Tibial artery (tissue), 4 donors: ENCODE measurements at regions not wholly inside any gene's neighbourhood (a gene's known extent, or its start where the extent isn't known, plus 50 kb on each side); places are given as distances from the start of the nearest gene placed in this dataset.

Source experiments
- DNase-seq, 2 donors: peaks; one replicate each; pipeline ENCODE4 v3.0.0-alpha.2; 2019
- H3K27ac ChIP-seq, 2 donors: fragments of 200-600 bp; sonication (generic) in 1 of 2; 1 replicate in 1 of 2; 2 replicates in 1 of 2; pipeline ENCODE4 v1.5.1; 2018 to 2019; ENCODE audit warnings: mild to moderate bottlenecking in 1 of 2
- H3K27me3 ChIP-seq, 2 donors: fragments of 200-600 bp; sonication (generic) in 1 of 2; one replicate each; pipeline versions ENCODE4 v1.5.1 to v1.6.0; 2016 to 2019
- H3K36me3 ChIP-seq, 3 donors: fragments of 200-600 bp; sonication (generic) in 2 of 3; one replicate each; pipeline ENCODE4 v1.5.1; 2016 to 2019; ENCODE audit warnings: mild to moderate bottlenecking in 2 of 3
- H3K4me1 ChIP-seq, 4 donors: fragments of 200-600 bp; sonication (generic) in 2 of 4; 1 replicate in 3 of 4; 2 replicates in 1 of 4; pipeline ENCODE4 v1.5.1; 2016 to 2019
- H3K4me3 ChIP-seq, 2 donors: fragments of 200-600 bp; sonication (generic) in 1 of 2; 1 replicate in 1 of 2; 2 replicates in 1 of 2; pipeline ENCODE4 v1.5.1; 2018 to 2019; ENCODE audit warnings: mild to moderate bottlenecking in 2 of 2
- H3K9me3 ChIP-seq, 3 donors: fragments of 200-600 bp; sonication (generic) in 1 of 3; one replicate each; pipeline ENCODE4 v1.5.1; 2016 to 2019
- intact Hi-C: fragments of 100-400 bp; cut with DNase I; formaldehyde crosslinking; loops from one replicate; pipeline ENCODE4 v1.15.0; 2023; ENCODE audit warnings: low total_unique reads
- TF ChIP-seq, protein P1 (sequence below), 2 experiments: fragments of 200-600 bp in 1 of 2; fragments of 450-650 bp in 1 of 2; IDR thresholded peaks; one replicate each; pipeline ENCODE4 v1.5.1; 2017 to 2019; ENCODE audit warnings: antibody characterized with exemption in 2 of 2, mild to moderate bottlenecking in 1 of 2, moderate library complexity in 1 of 2

DNA sequence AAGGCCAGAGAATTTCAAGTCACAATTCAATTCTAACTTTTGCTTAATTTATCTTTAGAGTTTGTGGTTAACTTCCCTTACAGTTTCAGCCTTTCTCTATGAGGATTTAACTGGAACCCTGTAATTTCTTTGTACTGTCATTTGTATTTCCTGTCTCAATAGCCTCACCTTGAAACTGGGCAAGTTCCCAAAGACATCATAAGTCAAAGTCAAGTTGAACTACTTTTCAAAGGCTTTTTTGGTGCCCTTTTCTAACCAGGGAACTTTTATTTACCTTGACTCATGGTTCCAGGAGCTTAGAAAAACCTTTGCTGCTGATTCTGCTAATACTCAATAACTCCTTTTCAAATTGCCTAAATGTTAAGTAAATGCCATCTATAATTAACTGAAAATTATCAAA, 200.8 kb upstream of the KRR1 start:
- Histone ChIP-seq H3K4me1 (no peaks in the 10 kb centered on the region), H3K4me3 (no peak overlapping the region), H3K27ac (no peak overlapping the region), H3K36me3 (no peaks in the 10 kb centered on the region), H3K9me3 (no peaks in the 10 kb centered on the region), H3K27me3 (no peaks in the 10 kb centered on the region)
- intact Hi-C loops: no loop called here
- DNase-seq: no peak
- TF ChIP-seq, protein P1, sequence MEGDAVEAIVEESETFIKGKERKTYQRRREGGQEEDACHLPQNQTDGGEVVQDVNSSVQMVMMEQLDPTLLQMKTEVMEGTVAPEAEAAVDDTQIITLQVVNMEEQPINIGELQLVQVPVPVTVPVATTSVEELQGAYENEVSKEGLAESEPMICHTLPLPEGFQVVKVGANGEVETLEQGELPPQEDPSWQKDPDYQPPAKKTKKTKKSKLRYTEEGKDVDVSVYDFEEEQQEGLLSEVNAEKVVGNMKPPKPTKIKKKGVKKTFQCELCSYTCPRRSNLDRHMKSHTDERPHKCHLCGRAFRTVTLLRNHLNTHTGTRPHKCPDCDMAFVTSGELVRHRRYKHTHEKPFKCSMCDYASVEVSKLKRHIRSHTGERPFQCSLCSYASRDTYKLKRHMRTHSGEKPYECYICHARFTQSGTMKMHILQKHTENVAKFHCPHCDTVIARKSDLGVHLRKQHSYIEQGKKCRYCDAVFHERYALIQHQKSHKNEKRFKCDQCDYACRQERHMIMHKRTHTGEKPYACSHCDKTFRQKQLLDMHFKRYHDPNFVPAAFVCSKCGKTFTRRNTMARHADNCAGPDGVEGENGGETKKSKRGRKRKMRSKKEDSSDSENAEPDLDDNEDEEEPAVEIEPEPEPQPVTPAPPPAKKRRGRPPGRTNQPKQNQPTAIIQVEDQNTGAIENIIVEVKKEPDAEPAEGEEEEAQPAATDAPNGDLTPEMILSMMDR (IDR thresholded peaks at IDR 0.05): no peak

DNA sequence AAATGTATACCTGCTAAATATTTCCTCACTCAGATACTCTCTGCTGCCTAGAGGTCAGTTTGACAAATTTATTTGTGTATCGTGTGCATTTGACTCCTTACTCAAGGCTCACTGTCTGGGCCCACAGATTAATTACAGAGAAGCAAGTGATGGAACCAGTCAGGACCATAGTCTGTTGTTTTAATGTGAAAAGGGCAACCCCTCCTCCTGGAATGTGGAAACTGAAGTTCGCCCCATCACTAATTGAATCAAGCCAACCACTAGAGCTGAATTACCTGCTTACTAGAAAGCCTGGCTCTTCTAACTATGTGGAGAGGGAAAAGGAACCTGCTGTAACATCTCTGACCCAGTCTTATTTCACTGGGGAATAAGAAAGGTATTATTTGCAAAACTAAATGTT, 199.9 kb upstream of the KRR1 start:
- Histone ChIP-seq H3K27me3 (no peaks in the 10 kb centered on the region), H3K27ac (no peak overlapping the region), H3K9me3 (no peaks in the 10 kb centered on the region), H3K36me3 (no peaks in the 10 kb centered on the region), H3K4me3 (no peak overlapping the region), H3K4me1 (peaks cover 0 to 7% (median 5%) of the 10 kb centered on the region in 4 donors)
- TF ChIP-seq, protein P1 (IDR thresholded peaks at IDR 0.05): no peak
- intact Hi-C loops: no loop called here
- DNase-seq: no peak

DNA sequence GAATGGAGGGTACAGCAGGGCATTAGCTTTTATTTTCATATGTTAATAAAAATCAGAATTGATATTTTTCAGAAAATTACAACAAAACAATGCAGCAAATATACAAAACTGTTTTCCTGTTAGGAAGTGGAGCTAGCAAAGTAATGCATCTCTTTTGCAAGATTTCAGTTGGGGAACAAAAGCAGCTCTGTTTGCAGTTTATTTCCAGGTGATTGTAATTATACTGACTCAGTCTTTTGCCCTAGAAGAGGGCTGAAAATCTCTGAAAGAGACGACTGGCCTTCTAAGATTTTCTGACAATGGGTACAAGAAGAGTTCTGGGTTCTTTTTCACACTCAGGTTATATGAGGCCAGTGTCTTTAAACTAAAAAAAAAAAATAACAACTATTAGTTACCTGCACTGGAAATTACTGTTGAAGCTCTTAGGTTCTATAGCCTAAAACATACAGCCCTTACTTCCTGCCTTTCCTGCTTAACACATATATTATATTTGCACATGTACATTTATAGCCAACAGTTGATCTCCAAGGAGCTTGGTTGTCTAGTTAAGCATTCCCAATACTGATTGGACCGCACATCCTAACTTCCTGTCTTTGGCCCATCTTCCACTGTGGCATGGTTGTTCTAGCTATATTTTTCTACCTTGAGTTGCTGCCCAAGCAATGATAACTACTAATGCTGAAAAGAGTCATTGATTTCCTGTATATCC, 199.1 kb upstream of the KRR1 start:
- intact Hi-C loops: no loop called here
- Histone ChIP-seq H3K9me3 (no peaks in the 10 kb centered on the region), H3K27ac (no peak overlapping the region), H3K27me3 (no peaks in the 10 kb centered on the region), H3K4me1 (peaks cover 0 to 15% (median 8%) of the 10 kb centered on the region in 4 donors), H3K36me3 (no peaks in the 10 kb centered on the region), H3K4me3 (no peak overlapping the region)
- no peak for DNase-seq
- TF ChIP-seq, protein P1 (IDR thresholded peaks at IDR 0.05): no peak

DNA sequence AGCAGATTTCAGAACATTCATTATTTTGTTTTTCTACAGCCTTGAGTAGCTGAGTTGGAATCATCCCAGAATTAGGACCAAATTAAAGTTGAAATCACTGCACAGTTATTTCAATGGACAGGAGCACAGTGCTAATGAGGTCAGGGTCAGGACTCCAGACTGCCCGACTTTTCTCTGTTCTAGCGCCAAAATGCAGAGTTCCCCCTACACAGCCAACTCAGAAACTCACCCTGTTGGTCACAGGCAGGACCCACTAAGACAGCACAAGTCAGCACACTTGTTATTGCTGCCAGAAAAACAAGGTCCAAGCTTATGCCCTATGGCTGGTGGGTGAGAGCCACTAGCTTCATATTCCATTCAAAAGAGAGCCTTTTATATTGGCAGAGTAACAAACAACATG, 198.1 kb upstream of the KRR1 start:
- TF ChIP-seq, protein P1 (IDR thresholded peaks at IDR 0.05): no peak
- Histone ChIP-seq H3K27me3 (no peaks in the 10 kb centered on the region), H3K9me3 (no peaks in the 10 kb centered on the region), H3K4me3 (no peak overlapping the region), H3K27ac (no peak overlapping the region), H3K36me3 (no peaks in the 10 kb centered on the region), H3K4me1 (peaks cover 0 to 15% (median 8%) of the 10 kb centered on the region in 4 donors)
- DNase-seq: no peak
- intact Hi-C loops: no loop called here

DNA sequence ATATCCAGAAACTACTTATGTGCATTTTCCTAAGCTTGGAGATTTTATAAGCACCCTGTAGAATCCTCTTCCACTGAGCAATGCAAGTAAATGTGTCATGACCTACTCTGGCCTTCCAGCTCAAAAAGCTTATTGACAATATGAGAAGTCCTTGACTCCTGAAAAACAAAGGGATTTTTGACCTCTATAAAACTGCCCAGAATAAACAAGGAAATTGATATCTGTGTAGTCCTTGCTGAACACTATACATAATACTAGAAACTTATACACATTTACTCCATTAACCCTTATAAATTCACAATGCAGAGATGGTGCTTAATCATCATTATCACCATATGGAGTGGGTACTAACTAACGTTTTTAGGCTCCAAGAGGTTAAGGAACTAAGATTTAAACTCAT, 197.4 kb upstream of the KRR1 start:
- Histone ChIP-seq H3K27me3 (no peaks in the 10 kb centered on the region), H3K9me3 (no peaks in the 10 kb centered on the region), H3K36me3 (no peaks in the 10 kb centered on the region), H3K4me1 (peaks cover 0 to 15% (median 8%) of the 10 kb centered on the region in 4 donors), H3K27ac (no peak overlapping the region), H3K4me3 (no peak overlapping the region)
- no peak for DNase-seq
- intact Hi-C loops: no loop called here
- TF ChIP-seq, protein P1 (IDR thresholded peaks at IDR 0.05): no peak
